ENCODE measurements at regions not wholly inside any gene's neighbourhood (a gene's known extent, or its start where the extent isn't known, plus 50 kb on each side); places are given as distances from the start of the nearest gene placed in this dataset.

- Histone ChIP-seq H3K79me2 (ENCODE audit: insufficient read depth, low read length) (no peaks in the 10 kb centered on the region), H3K4me1 (ENCODE audit: control insufficient read depth in 1 of 2, insufficient read depth in 2 of 2, low read length in 2 of 2) (no peaks in the 10 kb centered on the region), H3K9me3 (ENCODE audit: control insufficient read depth in 1 of 2, insufficient read depth in 1 of 2, low read depth in 1 of 2, low read length in 2 of 2) (no peaks in the 10 kb centered on the region), H4K20me1 (ENCODE audit: insufficient read depth) (no peaks in the 10 kb centered on the region), H2AFZ (ENCODE audit: low read depth, low read length, poor library complexity, severe bottlenecking) (no peak overlapping the region), H3K4me3 (replicated peaks in 1 of 2; ENCODE audit: low read depth in 1 of 2, low read length in 2 of 2) (no peak overlapping the region), H3K27ac (ENCODE audit: low read depth, low read length) (no peak overlapping the region), H3K9ac (ENCODE audit: low read length) (no peak overlapping the region), H3K27me3 (ENCODE audit: insufficient read depth, low read length) (peaks cover 7% of the 10 kb centered on the region; the same call in 1 of the 2 replicates), H3K9me2 (ENCODE audit: insufficient read depth) (no peaks in the 10 kb centered on the region), H3K4me2 (ENCODE audit: low read length) (no peak overlapping the region), H3K36me3 (ENCODE audit: control insufficient read depth in 1 of 2, insufficient read depth in 2 of 2, low read length in 2 of 2) (no peaks in the 10 kb centered on the region)
- RAD21 ChIA-PET (ENCODE audit: low non-redundant PET in 1 of 2, low total read pairs in 2 of 2, uncharacterized antibody in 2 of 2, unreplicated experiment in 2 of 2) = no interaction called here
- CTCF ChIA-PET = no interaction called here
- POLR2A ChIA-PET = no interaction called here
- DNase-seq (ENCODE audit: low read depth, low spot score) (no peak), ATAC-seq (no peak)
- intact Hi-C loops (cut with micrococcal nuclease) = no loop called here
- no TSS peak for BruUV-seq (replicated peaks)
- no peak for TF ChIP-seq TCF7L2 (IDR thresholded peaks at IDR 0.05; ENCODE audit: borderline replicate concordance, extremely low read depth, insufficient read depth, insufficient read length)
- TF ChIP-seq, protein P1, sequence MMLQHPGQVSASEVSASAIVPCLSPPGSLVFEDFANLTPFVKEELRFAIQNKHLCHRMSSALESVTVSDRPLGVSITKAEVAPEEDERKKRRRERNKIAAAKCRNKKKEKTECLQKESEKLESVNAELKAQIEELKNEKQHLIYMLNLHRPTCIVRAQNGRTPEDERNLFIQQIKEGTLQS (IDR thresholded peaks at IDR 0.05) = no peak
- TF ChIP-seq SIN3A (IDR thresholded peaks at IDR 0.05; ENCODE audit: low read depth) = no peak
- TF ChIP-seq MAX (IDR thresholded peaks at IDR 0.05) = no peak
- no peak for TF ChIP-seq FOSL1 (IDR thresholded peaks at IDR 0.05; ENCODE audit: low read depth)
Observed at GRCh38 chr5:38197118-38197517, 61.2 kb upstream of the EGFLAM start.

DNA sequence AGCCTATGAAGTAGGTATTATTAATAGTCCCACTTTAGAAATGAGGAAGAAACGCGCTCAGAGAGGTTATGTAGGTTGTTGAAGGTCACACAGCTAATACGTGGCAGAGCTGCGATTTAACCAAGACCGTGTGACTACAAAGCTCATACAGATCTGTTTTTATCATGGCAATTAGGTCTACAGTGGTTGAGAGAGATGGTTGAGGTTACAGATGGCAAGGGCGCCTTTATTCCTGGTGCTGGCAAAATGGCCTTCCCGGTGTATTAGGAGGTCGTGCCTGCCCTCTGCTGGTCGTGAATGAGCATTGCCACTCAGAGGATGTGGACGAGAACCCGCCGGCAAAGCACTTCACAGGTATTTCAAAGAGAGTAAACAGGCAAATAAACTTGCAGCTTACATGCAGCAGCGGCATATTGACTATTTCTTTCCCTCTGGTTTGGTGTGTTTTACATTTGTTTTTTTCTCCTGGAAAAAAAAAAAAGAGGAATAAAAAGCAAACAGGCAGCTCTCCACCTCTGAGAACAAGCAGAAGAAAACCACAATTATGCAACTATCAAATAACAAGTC, 65.3 kb upstream of the EGFLAM start:
- TF ChIP-seq POLR2A (IDR thresholded peaks at IDR 0.05; ENCODE audit: borderline replicate concordance, extremely low read depth, insufficient read depth, insufficient read length) (no peak), FOSL1 (IDR thresholded peaks at IDR 0.05; ENCODE audit: low read depth) (no peak), RAD21 (IDR thresholded peaks at IDR 0.05; ENCODE audit: low read depth) (peak; percentile 86), YY1 (IDR thresholded peaks at IDR 0.05; ENCODE audit: extremely low read depth, insufficient replicate concordance, low read depth, low read length) (peak; percentile 25)
- TF ChIP-seq, protein P2, sequence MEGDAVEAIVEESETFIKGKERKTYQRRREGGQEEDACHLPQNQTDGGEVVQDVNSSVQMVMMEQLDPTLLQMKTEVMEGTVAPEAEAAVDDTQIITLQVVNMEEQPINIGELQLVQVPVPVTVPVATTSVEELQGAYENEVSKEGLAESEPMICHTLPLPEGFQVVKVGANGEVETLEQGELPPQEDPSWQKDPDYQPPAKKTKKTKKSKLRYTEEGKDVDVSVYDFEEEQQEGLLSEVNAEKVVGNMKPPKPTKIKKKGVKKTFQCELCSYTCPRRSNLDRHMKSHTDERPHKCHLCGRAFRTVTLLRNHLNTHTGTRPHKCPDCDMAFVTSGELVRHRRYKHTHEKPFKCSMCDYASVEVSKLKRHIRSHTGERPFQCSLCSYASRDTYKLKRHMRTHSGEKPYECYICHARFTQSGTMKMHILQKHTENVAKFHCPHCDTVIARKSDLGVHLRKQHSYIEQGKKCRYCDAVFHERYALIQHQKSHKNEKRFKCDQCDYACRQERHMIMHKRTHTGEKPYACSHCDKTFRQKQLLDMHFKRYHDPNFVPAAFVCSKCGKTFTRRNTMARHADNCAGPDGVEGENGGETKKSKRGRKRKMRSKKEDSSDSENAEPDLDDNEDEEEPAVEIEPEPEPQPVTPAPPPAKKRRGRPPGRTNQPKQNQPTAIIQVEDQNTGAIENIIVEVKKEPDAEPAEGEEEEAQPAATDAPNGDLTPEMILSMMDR (IDR thresholded peaks at IDR 0.05 in 2 of 3, conservative IDR thresholded peaks at IDR 0.05 in 1 of 3; ENCODE audit: borderline replicate concordance in 1 of 3, insufficient read depth in 1 of 3, low read depth in 2 of 3, low read length in 2 of 3) = peak; percentile 76 to 92 (median 85)
- Histone ChIP-seq H3K36me3 (ENCODE audit: control insufficient read depth in 1 of 2, insufficient read depth in 2 of 2, low read length in 2 of 2) (no peaks in the 10 kb centered on the region), H2AFZ (ENCODE audit: low read depth, low read length, poor library complexity, severe bottlenecking) (peak overlapping the region; percentile 38), H3K4me2 (ENCODE audit: low read length) (no peak overlapping the region), H3K4me3 (replicated peaks in 1 of 2; ENCODE audit: low read depth in 1 of 2, low read length in 2 of 2) (no peak overlapping the region), H3K4me1 (ENCODE audit: control insufficient read depth in 1 of 2, insufficient read depth in 2 of 2, low read length in 2 of 2) (no peaks in the 10 kb centered on the region), H3K27ac (ENCODE audit: low read depth, low read length) (no peak overlapping the region), H3K9ac (ENCODE audit: low read length) (no peak overlapping the region), H3K79me2 (ENCODE audit: insufficient read depth, low read length) (no peaks in the 10 kb centered on the region), H3K9me3 (ENCODE audit: control insufficient read depth in 1 of 2, insufficient read depth in 1 of 2, low read depth in 1 of 2, low read length in 2 of 2) (no peaks in the 10 kb centered on the region), H3K9me2 (ENCODE audit: insufficient read depth) (no peaks in the 10 kb centered on the region), H3K27me3 (ENCODE audit: insufficient read depth, low read length) (peaks cover 7% of the 10 kb centered on the region; the same call in 1 of the 2 replicates), H4K20me1 (ENCODE audit: insufficient read depth) (no peaks in the 10 kb centered on the region)
- intact Hi-C loops (cut with micrococcal nuclease) = loop anchor here (1.0 to 5.0 kb wide), 5 partner anchors 356 to 1461 kb away; no protein-coding TSS in a partner anchor
- ChIA-PET RAD21 (ENCODE audit: low non-redundant PET in 1 of 2, low total read pairs in 2 of 2, uncharacterized antibody in 2 of 2, unreplicated experiment in 2 of 2) (interaction anchor here in 1 of 2 experiments (1.6 kb wide), 1 partner anchor 780 kb away, joined by 5 read pairs; no protein-coding TSS in a partner anchor), POLR2A (no interaction called here), CTCF (interaction anchor here (1.0 to 3.6 kb wide), 3 partner anchors 169 to 780 kb away, joined by 3 to 20 read pairs (median 8); no protein-coding TSS in a partner anchor)
- no TSS peak for BruUV-seq (replicated peaks)
- ATAC-seq (peak; percentile 88), DNase-seq (ENCODE audit: low read depth, low spot score) (peak; percentile 42)
